GM12864 (cell line): ENCODE measurements at regions not wholly inside any gene's neighbourhood (a gene's known extent, or its start where the extent isn't known, plus 50 kb on each side); places are given as distances from the start of the nearest gene placed in this dataset.
"Not testable (repeated sequence)": the region's sequence is repeated elsewhere in the genome, so short reads cannot be mapped to it uniquely, and the experiment has no call there.

Experiments used
- DNase-seq: peaks from one replicate; pipeline ENCODE4 v3.0.0-alpha.2; 2011; ENCODE audit warnings: low read depth
- H3K4me3 ChIP-seq: 2 replicates; pipeline ENCODE4 v1.5.1; 2011; ENCODE audit warnings: mild to moderate bottlenecking, low read depth, low read length, control low read depth
- CTCF ChIP-seq: IDR thresholded peaks from 2 replicates; pipeline ENCODE4 v1.5.1; 2011; ENCODE audit warnings: low read depth, mild to moderate bottlenecking, moderate library complexity, low read length, control low read depth, inconsistent platforms; ENCODE audit errors: missing control alignments

- H3K4me3 ChIP-seq = no peak overlapping the region; the same call in 1 of the 2 replicates
- no peak for DNase-seq
- TF ChIP-seq CTCF = no peak
These were observed 55.0 kb upstream of the TNFAIP3 start for GRCh38 chr6:137811916-137812553.

- DNase-seq = no peak
- TF ChIP-seq CTCF = no peak
- H3K4me3 ChIP-seq = no peak overlapping the region
These were observed 53.6 kb upstream of the TNFAIP3 start for GRCh38 chr6:137813308-137813970.

GRCh38 chr6:137814030-137814429, 53.0 kb upstream of the TNFAIP3 start:
- not testable (repeated sequence) for DNase-seq, H3K4me3 ChIP-seq

- no peak for TF ChIP-seq CTCF
- DNase-seq = no peak
- H3K4me3 ChIP-seq = no peak overlapping the region; the same call in 1 of the 2 replicates
These were observed 51.4 kb upstream of the TNFAIP3 start for GRCh38 chr6:137815692-137816091.

GRCh38 chr6:137816133-137816579, 50.9 kb upstream of the TNFAIP3 start:
- no peak for TF ChIP-seq CTCF
- DNase-seq = no peak
- no peak overlapping the region; the same call in 1 of the 2 replicates for H3K4me3 ChIP-seq

- H3K4me3 ChIP-seq = no peak overlapping the region
- no peak for DNase-seq
- TF ChIP-seq CTCF = no peak
These were observed 50.1 kb upstream of the TNFAIP3 start for GRCh38 chr6:137816688-137817618.
